ENCODE measurements at regions not wholly inside any gene's neighbourhood (a gene's known extent, or its start where the extent isn't known, plus 50 kb on each side); places are given as distances from the start of the nearest gene placed in this dataset.

DNA sequence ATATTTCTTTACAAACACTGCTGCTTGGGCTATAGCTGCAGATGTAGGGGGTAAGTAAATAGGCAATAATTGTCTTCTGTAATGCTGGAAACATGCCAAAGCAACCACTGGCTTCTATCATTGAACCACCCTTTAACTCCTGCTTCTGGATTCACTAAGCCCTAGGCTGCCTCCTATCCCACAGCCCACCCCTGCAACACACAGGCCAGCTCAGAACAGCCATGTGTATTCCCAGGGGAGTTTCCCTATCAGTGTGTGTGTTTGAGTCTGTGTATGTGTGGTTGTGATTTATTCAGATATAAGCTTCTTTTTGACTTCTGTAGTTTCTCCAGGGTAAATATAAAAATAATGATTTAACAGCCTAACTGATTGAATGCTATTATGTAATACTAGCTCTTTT lies 291.3 kb downstream of the PCDH10 start:
- Histone ChIP-seq H3K9me3 (replicated peaks in 1 of 3) (no peaks in the 10 kb centered on the region), H3K36me3 (replicated peaks in 1 of 2) (no peaks in the 10 kb centered on the region), H3K4me1 (replicated peaks in 1 of 2) (no peaks in the 10 kb centered on the region), H3K27me3 (no peaks in the 10 kb centered on the region), H3K27ac (no peak overlapping the region), H3K4me3 (no peak overlapping the region)
- no peak for TF ChIP-seq POLR2A (IDR thresholded peaks at IDR 0.05)
- intact Hi-C loops (cut with DNase I): no loop called here
- DNase-seq: no peak

DNA sequence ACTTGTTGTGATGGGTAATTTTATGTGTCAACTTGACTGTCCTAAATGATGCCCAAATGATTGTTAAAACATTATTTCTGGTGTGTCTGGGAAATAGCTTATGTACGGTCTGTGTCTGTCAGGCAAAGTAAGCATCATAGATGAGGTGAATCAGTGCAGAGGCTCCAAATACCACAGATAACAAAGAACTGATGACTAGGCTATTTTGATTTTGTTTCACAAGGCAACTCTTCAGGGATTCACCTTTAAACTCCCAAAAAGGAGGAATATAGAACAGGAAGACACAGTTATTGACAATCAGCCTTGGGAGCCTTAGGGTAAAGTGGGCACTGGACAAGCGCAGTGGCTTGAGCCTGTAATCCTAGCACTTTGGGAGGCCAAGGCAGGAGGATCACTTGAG lies 290.7 kb downstream of the PCDH10 start:
- WGBS, 4 donors: 88 to 95% (median 91%) methylated on average over 2 of the region's 2 CpGs
- TF ChIP-seq POLR2A (IDR thresholded peaks at IDR 0.05): no peak
- Histone ChIP-seq H3K4me1 (replicated peaks in 1 of 2) (no peaks in the 10 kb centered on the region), H3K36me3 (replicated peaks in 1 of 2) (no peaks in the 10 kb centered on the region), H3K27ac (no peak overlapping the region), H3K4me3 (no peak overlapping the region), H3K9me3 (replicated peaks in 1 of 3) (no peaks in the 10 kb centered on the region), H3K27me3 (no peaks in the 10 kb centered on the region)
- intact Hi-C loops (cut with DNase I): no loop called here
- DNase-seq: no peak

- 39 to 51% (median 49%) methylated on average over 4 of the region's 4 CpGs for WGBS, 4 donors
- no peak for TF ChIP-seq POLR2A (IDR thresholded peaks at IDR 0.05)
- TF ChIP-seq CTCF (IDR thresholded peaks at IDR 0.05): no peak
- Histone ChIP-seq H3K4me1 (replicated peaks in 1 of 2) (no peaks in the 10 kb centered on the region), H3K27ac (no peak overlapping the region), H3K9me3 (replicated peaks in 1 of 3) (no peaks in the 10 kb centered on the region), H3K4me3 (no peak overlapping the region), H3K27me3 (no peaks in the 10 kb centered on the region), H3K36me3 (replicated peaks in 1 of 2) (no peaks in the 10 kb centered on the region)
- no peak for DNase-seq
- intact Hi-C loops (cut with DNase I): no loop called here
Measured at GRCh38 chr4:133424605-133425004, 275.5 kb downstream of the PCDH10 start.

- intact Hi-C loops (cut with DNase I): no loop called here
- WGBS, 4 donors: 25 to 69% (median 48%) methylated on average over 2 of the region's 2 CpGs
- Histone ChIP-seq H3K9me3 (replicated peaks in 1 of 3) (no peaks in the 10 kb centered on the region), H3K27ac (no peak overlapping the region), H3K4me1 (replicated peaks in 1 of 2) (no peaks in the 10 kb centered on the region), H3K27me3 (no peaks in the 10 kb centered on the region), H3K36me3 (replicated peaks in 1 of 2) (no peaks in the 10 kb centered on the region), H3K4me3 (no peak overlapping the region)
- TF ChIP-seq CTCF (IDR thresholded peaks at IDR 0.05) (no peak), POLR2A (IDR thresholded peaks at IDR 0.05) (no peak)
- no peak for DNase-seq
Measured at GRCh38 chr4:133403913-133404312, 254.8 kb downstream of the PCDH10 start.

- Histone ChIP-seq H3K27me3 (no peaks in the 10 kb centered on the region), H3K9me3 (replicated peaks in 1 of 3) (no peaks in the 10 kb centered on the region), H3K4me1 (replicated peaks in 1 of 2) (no peaks in the 10 kb centered on the region), H3K27ac (no peak overlapping the region), H3K4me3 (no peak overlapping the region), H3K36me3 (replicated peaks in 1 of 2) (no peaks in the 10 kb centered on the region)
- DNase-seq: no peak
- WGBS, 4 donors: 53 to 88% (median 63%) methylated on average over 1 of the region's 1 CpG
- no peak for TF ChIP-seq POLR2A (IDR thresholded peaks at IDR 0.05)
- no peak for TF ChIP-seq CTCF (IDR thresholded peaks at IDR 0.05)
- intact Hi-C loops (cut with DNase I): no loop called here
Measured at GRCh38 chr4:133402616-133403015, 253.5 kb downstream of the PCDH10 start.

All from adrenal gland (tissue), 9 donors.